ENCODE measurements at regions not wholly inside any gene's neighbourhood (a gene's known extent, or its start where the extent isn't known, plus 50 kb on each side); places are given as distances from the start of the nearest gene placed in this dataset.
A peak's percentile ranks its signal among the peaks of the same experiment; 100 is the strongest.

GRCh38 chr3:135740211-135740610 is 225.3 kb upstream of the PPP2R3A start:
- DNase-seq (ENCODE audit: low spot score): no peak

GRCh38 chr3:135740751-135741150 is 224.8 kb upstream of the PPP2R3A start:
- DNase-seq (ENCODE audit: low spot score): no peak

GRCh38 chr3:135751991-135752390 is 213.5 kb upstream of the PPP2R3A start:
- DNase-seq (ENCODE audit: low spot score): no peak

GRCh38 chr3:135752851-135753250 is 212.7 kb upstream of the PPP2R3A start:
- DNase-seq (ENCODE audit: low spot score): no peak

- peak; percentile 4 for DNase-seq (ENCODE audit: low spot score)
Observed at GRCh38 chr3:135753506-135753905, 212.0 kb upstream of the PPP2R3A start.

- DNase-seq (ENCODE audit: low spot score): peak; percentile 2
Observed at GRCh38 chr3:135755330-135756105, 210.0 kb upstream of the PPP2R3A start.

GRCh38 chr3:135756106-135756668 is 209.3 kb upstream of the PPP2R3A start:
- no peak for DNase-seq (ENCODE audit: low spot score)

- peak; percentile 18 for DNase-seq (ENCODE audit: low spot score)
Observed at GRCh38 chr3:135757421-135757820, 208.1 kb upstream of the PPP2R3A start.

GRCh38 chr3:135758961-135759360 is 206.6 kb upstream of the PPP2R3A start:
- peak; percentile 10 for DNase-seq (ENCODE audit: low spot score)

- no peak for DNase-seq (ENCODE audit: low spot score)
Observed at GRCh38 chr3:135759651-135760050, 205.9 kb upstream of the PPP2R3A start.

GRCh38 chr3:135760581-135760980 is 204.9 kb upstream of the PPP2R3A start:
- no peak for DNase-seq (ENCODE audit: low spot score)

GRCh38 chr3:135762188-135762856 is 203.2 kb upstream of the PPP2R3A start:
- DNase-seq (ENCODE audit: low spot score): no peak

GRCh38 chr3:135766115-135766514 is 199.4 kb upstream of the PPP2R3A start:
- DNase-seq (ENCODE audit: low spot score): no peak

GRCh38 chr3:135771760-135772159 is 193.8 kb upstream of the PPP2R3A start:
- DNase-seq (ENCODE audit: low spot score): no peak

GRCh38 chr3:135779024-135779423 is 186.5 kb upstream of the PPP2R3A start:
- no peak for DNase-seq (ENCODE audit: low spot score)

GRCh38 chr3:135779590-135780235 is 185.8 kb upstream of the PPP2R3A start:
- DNase-seq (ENCODE audit: low spot score): no peak

GRCh38 chr3:135781026-135781815 is 184.3 kb upstream of the PPP2R3A start:
- DNase-seq (ENCODE audit: low spot score): no peak

GRCh38 chr3:135784557-135784956 is 181.0 kb upstream of the PPP2R3A start:
- DNase-seq (ENCODE audit: low spot score): no peak

- DNase-seq (ENCODE audit: low spot score): no peak
Observed at GRCh38 chr3:135788146-135788545, 177.4 kb upstream of the PPP2R3A start.

GRCh38 chr3:135788978-135789377 is 176.6 kb upstream of the PPP2R3A start:
- DNase-seq (ENCODE audit: low spot score): no peak

- no peak for DNase-seq (ENCODE audit: low spot score)
Observed at GRCh38 chr3:135792174-135792573, 173.4 kb upstream of the PPP2R3A start.

Measured in ecto neural progenitor cell (in vitro differentiated cells).